HT-29 (cell line): ENCODE measurements at regions not wholly inside any gene's neighbourhood (a gene's known extent, or its start where the extent isn't known, plus 50 kb on each side); places are given as distances from the start of the nearest gene placed in this dataset.
A peak's percentile ranks its signal among the peaks of the same experiment; 100 is the strongest.

Experiments
- DNase-seq: peaks from one replicate; pipeline ENCODE4 v3.0.0-alpha.2; 2015; ENCODE audit warnings: low spot score

- DNase-seq, result no peak
Observed at GRCh38 chr7:47221826-47222225, 360.1 kb downstream of the TNS3 start.

GRCh38 chr7:47218378-47219176 is 363.3 kb downstream of the TNS3 start:
- DNase-seq, result no peak

DNA sequence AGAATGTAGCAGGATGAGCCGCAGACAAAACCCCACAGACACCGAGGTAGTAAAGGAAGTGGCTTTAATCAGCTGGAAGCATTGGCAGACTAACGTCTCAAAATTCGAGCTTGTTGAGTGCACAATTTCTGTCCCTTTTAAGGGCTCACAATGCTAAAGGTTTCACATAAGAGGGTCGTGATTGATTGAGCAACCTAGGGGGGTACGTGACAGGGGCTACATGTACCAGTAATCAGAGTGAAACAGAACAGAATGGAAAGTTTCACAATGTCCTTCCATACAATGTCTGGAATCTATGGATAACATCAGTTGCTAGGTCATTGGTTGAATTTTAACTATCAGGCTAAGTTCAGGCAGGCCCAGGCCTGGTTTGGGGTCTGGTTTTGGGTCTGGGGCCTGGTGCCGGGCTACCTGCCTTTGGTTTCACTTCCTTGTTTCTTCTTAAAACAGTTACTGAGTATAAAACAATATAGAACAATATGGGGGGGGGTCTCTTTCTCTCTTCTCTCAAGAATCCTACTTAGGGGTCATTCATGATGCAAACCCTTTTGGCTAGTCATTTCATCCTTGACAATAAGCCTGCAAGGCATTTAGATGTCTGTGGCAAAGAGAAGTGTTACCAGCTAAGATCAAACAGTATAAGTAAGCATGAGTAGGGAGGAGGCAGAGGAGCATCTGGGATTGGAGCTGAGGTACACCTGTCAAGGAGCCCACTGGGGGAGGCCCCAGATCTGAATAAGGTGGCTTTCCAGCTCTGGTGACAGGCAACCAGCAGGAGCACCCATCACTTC is 364.1 kb downstream of the TNS3 start:
- no peak for DNase-seq

GRCh38 chr7:47217086-47217485 is 364.8 kb downstream of the TNS3 start:
- DNase-seq, result no peak

DNA sequence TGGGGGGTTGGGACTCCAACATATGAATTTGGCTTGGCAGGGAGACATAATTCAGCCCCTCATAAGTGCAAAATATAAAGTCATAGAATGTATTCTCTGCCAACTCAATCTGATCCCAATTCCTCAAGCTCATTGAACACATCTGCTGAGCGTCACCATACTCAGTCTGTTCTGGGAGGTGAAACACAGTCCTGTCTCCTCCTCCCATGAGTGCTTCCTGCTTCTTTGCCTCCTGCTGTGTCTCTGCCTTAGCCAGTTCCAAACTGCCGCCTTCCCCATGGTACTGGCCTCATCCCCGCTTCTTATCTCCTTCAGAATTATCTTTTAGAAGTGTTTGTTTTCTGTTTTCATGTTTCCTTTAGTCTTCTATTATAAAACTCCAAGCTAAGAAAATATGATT is 365.5 kb downstream of the TNS3 start:
- no peak for DNase-seq

DNA sequence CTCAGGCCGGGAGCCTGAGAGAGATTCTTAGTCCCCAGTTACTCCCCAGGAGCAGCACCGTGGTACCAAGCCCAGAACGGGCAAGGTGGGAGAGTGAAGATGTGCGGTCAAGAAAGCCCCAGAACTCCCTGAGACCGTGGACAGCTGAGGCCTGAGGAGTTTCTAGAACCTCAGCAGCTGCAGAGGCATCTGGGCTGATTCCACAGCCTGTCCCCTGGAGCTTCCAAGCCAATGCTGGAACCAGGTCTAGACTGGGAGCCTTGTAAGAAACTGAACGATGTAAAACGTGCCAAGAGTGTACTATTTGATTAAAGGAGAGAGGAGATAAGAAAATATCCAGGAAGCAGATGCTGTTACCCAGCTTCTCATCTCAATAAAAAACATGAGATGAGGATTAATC is 366.3 kb downstream of the TNS3 start:
- no peak for DNase-seq

- DNase-seq, result no peak
Observed at GRCh38 chr7:47215049-47215448, 366.9 kb downstream of the TNS3 start.

- no peak for DNase-seq
Observed at GRCh38 chr7:47213276-47213675, 368.6 kb downstream of the TNS3 start.

DNA sequence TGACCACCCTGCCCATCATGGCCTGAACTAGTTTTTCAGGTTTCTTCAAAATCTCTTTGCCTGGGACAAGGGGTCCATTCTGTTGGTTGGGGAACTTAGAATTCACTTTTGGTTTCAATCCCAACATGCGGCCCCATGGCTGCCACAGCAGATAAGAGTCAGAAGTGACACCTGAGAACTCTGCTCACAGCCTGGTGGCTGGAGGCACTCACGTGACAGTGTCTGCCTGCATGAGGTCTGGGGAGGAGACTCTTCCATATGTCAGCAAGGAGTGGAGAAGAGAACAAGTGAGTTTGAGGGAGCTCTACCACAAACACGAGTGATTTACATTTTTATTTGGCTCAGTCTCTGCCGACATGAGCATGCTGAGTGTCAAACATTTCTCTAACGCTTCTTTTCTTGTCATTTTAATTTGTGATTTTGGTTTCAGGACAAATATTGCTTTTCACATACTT is 370.4 kb downstream of the TNS3 start:
- no peak for DNase-seq

DNA sequence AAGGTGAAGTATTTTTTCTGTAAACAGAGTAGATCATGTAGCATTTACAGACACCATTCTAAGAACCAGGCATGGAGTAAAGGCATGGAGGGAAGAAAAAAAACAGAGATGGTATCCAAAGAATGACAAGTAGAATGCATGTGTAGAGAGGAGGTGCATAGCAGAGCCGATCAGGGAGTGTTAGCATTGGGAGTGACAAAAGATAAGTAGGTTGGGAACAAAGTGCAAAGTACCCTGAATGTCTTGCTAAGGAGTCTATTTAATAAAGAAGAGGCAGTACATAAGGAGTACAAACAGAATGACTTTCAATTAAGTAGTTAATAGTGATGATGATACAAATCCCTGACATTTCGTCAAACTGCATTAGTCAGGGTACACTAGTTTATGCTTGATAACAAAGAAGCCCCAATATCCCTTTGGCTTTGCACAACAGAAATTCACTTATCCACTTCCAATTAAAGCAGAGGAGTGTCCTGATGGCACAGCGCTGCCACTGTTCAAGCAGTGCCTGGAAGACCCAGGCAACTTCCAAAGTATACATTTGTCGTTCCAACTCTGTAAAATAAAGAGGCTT is 371.5 kb downstream of the TNS3 start:
- DNase-seq, result no peak

GRCh38 chr7:47207956-47208355 is 374.0 kb downstream of the TNS3 start:
- DNase-seq, result no peak

GRCh38 chr7:47204709-47205108 is 377.2 kb downstream of the TNS3 start:
- no peak for DNase-seq

DNA sequence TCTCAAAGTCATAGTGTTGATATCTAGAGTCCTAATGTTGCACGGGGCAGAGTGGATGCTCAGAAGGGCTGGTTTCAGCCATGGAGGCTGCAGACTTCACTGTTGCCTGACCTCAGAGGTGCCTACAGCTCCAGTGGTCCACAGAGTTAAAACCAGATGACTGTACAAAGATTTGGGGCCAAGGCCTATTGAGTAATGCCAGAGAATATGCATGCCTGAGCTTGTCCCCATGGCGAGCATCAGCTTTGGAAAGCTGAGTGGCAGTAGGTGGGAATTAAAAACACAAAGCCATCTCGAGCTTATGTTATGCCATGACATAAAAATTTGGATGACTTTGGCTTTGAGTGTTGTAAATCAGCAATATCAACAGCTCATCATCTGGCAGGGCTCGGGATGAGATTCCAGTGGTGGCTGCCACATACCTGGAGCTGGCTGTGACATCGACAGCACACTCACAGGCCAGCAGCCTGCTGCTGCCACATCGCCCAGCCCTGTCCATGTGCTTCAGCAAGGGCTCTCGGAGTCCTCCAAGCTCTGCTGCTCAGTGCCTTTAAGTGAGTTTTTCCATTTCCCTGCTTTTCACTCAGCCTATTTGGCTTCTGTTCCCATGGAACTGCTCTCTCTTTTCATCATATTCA is 379.6 kb downstream of the TNS3 start:
- DNase-seq, result no peak

- DNase-seq, result no peak
Observed at GRCh38 chr7:47198159-47198558, 383.8 kb downstream of the TNS3 start.

GRCh38 chr7:47197486-47197885 is 384.4 kb downstream of the TNS3 start:
- DNase-seq, result no peak

DNA sequence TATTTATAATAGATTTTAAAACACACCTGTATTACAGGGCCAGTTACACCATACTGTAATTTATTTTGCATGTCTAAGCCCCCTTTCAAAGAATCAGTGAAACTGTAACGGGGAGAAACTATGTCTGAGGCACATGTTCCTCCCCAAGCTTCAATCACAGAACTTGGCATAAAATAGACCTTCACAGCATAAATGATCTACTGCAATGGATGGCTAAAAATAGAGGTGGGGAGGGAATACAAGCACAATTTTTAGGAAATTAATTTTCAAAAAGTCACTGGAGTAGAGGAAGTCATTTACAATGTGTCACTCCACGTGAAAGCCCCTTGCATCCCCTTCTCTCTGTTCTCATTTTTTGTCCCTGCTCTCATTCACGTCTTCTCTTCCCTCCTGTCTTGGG is 385.2 kb downstream of the TNS3 start:
- DNase-seq, result no peak

GRCh38 chr7:47196106-47196645 is 385.7 kb downstream of the TNS3 start:
- DNase-seq, result no peak

DNA sequence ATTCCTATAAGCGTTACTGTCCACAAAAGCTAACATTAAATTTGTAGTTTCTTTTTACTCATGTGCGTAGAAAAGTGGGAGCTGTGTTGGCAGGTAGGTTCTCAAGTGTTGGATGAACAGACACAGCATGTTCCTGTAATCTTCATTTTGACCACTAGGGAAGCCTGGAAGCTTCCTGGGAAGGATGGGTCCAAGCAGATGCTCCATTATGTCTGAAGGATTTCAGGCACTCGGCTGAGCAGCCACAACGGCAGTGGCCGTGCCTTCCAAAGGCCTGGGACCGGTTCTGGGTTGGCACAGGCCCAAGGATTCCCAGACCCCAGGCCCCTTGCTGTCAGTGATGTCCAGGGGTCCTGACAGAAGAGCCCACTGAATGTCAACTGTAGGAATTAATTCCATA is 386.3 kb downstream of the TNS3 start:
- DNase-seq, result peak; percentile 38

DNA sequence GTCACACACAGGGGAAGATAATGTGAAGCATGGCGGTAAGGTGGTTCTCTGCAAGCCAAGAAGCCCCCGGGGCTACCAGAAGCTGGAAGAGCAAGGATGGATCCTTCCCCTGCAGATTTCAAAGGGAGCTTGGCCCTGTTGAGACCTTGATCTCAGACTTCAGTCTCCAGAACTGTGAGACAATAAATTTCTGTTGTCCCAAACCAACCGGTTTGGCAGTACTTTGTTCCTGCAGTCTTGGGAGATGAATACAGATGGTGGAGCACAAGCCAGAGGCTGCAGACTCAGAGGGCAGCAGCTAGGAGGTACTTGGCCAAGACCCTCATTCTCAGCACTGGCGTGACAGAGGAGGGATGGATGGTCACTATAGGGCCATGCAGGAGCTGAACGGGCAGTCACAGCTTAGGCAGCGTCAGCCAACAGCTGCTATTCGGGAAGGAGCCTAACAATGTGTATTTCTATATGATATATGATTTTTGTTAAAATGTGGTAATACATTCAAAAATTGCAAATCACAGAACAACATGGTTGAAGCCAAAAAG is 387.3 kb downstream of the TNS3 start:
- DNase-seq, result peak; percentile 29

- DNase-seq, result peak; percentile 12
Observed at GRCh38 chr7:47192978-47193377, 388.9 kb downstream of the TNS3 start.

DNA sequence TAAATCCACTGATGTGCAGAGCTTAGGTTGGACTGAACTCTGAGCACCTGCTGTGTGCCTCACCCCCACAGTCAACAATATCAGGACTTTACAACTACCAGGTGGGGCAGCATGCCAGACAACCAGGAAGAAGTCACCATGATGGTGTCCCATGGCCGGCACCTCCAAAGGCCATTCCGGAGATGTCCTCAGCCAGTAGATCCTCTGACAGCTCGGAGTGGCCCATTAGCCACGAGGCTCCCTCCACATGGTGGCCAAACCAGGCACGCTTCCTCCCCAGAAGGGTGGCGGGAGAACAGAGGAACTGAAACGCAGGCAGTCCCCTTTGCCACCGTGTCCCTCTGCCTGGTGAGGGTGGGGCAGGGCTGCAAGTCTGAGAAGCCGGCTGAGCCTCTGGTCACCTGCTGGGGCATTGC is 390.0 kb downstream of the TNS3 start:
- peak; percentile 90 for DNase-seq

DNA sequence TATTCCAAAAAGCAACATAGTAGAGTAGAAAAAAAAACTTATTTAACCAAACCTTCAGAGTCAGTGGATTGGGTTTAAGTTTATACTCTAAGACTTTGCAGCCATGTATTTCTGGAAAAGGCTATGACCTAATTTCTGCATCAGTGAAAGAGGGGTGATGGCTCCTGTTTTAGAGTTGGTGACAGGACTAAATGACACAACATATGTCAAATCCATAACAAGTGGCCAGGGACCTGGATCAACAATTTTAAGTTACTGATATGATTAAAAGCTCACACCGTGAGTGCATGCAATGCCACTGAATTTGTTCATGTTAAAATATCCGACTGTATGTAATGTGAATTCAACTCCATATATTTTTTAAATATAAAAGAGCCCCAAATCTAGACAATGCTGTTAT is 390.6 kb downstream of the TNS3 start:
- DNase-seq, result no peak
